ENCODE measurements at regions not wholly inside any gene's neighbourhood (a gene's known extent, or its start where the extent isn't known, plus 50 kb on each side); places are given as distances from the start of the nearest gene placed in this dataset.
"Not testable (repeated sequence)": the region's sequence is repeated elsewhere in the genome, so short reads cannot be mapped to it uniquely, and the experiment has no call there.

- DNase-seq (ENCODE audit: low read depth, low spot score), result no peak
Measured at GRCh38 chr5:34553581-34553980, 102.5 kb upstream of the RAI14 start.

DNA sequence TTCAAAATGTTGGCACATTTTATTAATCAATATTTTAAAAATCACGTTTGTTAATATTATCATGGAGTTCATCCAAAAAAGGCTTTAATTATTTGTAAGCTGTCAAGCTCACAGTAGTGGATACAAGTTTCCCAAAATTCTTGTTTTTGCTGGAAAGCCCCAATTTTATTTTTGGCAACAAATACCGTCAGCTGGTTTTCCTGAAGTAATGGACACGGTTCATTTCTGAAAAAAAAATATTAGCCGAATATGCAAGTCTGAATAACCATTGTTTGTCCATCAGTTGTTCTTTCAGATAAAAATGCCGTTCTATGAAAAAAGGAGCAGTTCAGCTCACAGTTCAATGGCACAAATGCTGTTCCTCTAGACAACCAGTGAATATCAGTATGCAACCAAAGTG lies 101.5 kb upstream of the RAI14 start:
- no peak for DNase-seq (ENCODE audit: low read depth, low spot score)

DNA sequence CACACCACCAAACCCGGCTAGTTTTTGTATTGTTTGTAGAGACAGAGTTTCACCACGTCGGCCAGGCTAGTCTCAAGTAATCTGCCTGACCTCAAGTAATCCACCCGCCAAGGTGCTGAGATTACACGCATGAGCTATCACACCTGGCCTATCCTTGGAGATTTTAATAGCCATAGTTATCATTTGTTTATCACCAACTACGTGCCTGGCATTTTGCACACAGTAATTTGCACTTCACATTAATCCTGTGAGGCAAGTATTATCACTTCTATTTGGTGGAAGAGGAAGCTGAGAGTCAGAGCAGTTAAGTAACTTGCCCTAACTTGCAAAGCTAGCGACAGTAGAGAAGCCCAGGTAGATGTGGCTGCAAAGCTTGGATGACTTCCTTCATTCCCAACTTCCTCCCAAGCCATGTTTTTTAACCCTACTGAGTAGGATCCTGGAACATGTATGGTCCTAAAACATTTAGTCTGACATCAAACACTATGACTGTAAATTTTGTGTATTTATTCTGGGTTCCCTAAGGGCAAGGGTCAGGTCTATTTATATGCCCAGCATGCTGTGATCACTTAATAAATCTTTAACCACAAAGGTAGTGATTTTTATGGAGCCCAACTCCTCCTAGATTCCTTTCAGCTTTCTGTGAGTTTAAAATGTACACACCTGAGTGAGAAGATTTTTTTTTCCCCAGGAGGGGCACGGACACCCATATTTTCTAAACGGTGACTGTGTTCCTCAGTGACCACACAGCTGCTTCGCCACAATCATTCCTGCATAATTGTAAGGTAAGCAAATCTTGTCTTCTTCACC lies 100.2 kb upstream of the RAI14 start:
- no peak for DNase-seq (ENCODE audit: low read depth, low spot score)

GRCh38 chr5:34556509-34556782 lies 99.7 kb upstream of the RAI14 start:
- DNase-seq (ENCODE audit: low read depth, low spot score), result no peak

GRCh38 chr5:34561581-34561980 lies 94.5 kb upstream of the RAI14 start:
- not testable (repeated sequence) for DNase-seq (ENCODE audit: low read depth, low spot score)

DNA sequence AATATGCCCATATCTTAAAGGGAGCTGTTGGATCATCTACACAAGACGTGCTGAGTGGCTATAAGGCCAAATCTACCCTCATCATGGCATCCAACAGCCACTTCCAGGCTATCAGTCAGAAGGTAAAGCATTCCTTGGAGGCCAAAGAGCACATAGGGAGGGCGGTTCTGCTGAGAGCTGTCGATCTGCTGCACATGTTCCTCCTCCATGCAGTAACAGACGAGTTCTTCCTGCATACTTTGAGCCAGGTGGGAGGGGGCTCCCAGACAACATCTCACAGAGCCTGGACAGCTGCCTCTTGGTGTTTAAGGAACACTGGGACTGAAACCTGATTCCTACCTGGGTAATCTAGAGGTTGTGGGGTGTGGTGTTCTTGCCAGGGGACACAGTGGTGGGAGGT lies 93.3 kb upstream of the RAI14 start:
- no peak for DNase-seq (ENCODE audit: low read depth, low spot score)

DNA sequence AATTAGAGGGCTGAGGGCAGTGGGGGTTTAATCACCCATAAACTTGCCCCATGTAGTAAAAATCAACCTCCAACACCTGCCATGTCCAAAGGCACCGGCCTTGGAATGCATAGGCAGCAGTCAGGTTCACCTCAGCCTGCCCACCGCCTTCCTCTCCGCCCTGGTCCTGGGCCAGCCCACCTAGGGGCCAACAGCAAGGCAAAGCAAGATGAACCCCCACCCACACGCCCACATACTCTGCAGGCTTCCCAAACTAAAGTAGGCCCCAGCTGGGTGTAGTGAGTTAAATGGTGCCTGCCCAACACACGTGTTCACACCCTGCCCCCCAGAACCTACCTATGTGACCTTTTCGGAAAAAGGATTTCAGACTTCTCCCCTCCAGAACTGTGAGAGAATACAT lies 92.9 kb upstream of the RAI14 start:
- DNase-seq (ENCODE audit: low read depth, low spot score), result no peak

- DNase-seq (ENCODE audit: low read depth, low spot score), result no peak
Measured at GRCh38 chr5:34563931-34564709, 92.0 kb upstream of the RAI14 start.

DNA sequence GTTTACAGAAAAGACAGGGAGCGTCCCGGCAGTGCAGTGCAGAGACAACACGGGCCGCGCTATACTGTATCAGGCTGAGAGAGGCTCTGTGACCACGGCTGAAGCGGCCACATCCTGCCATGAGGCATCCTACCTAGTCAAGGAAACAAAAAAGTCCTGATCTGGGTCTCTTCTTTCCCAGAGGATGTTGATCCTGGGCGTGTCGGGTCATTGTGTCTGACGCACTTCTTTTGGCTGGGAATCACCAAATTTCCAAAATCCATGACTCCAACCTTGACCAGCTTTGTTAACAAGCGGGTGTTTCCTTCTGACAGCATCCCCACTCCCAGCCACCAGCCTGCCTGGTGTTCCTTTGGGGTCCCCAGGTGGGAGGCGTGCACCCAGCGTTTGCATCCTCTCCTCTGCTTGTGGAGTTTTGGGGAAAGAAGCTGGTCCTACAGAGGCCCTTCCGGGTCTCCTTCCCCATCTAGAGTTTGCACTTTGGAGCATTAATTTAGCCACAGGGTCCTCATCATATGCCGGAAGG lies 91.4 kb upstream of the RAI14 start:
- DNase-seq (ENCODE audit: low read depth, low spot score), result no peak

- no peak for DNase-seq (ENCODE audit: low read depth, low spot score)
Measured at GRCh38 chr5:34570143-34570542, 86.0 kb upstream of the RAI14 start.

- DNase-seq (ENCODE audit: low read depth, low spot score), result no peak
Measured at GRCh38 chr5:34570721-34571676, 85.1 kb upstream of the RAI14 start.

GRCh38 chr5:34571677-34572041 lies 84.5 kb upstream of the RAI14 start:
- DNase-seq (ENCODE audit: low read depth, low spot score), result no peak

- DNase-seq (ENCODE audit: low read depth, low spot score), result no peak
Measured at GRCh38 chr5:34574936-34575467, 81.1 kb upstream of the RAI14 start.

DNA sequence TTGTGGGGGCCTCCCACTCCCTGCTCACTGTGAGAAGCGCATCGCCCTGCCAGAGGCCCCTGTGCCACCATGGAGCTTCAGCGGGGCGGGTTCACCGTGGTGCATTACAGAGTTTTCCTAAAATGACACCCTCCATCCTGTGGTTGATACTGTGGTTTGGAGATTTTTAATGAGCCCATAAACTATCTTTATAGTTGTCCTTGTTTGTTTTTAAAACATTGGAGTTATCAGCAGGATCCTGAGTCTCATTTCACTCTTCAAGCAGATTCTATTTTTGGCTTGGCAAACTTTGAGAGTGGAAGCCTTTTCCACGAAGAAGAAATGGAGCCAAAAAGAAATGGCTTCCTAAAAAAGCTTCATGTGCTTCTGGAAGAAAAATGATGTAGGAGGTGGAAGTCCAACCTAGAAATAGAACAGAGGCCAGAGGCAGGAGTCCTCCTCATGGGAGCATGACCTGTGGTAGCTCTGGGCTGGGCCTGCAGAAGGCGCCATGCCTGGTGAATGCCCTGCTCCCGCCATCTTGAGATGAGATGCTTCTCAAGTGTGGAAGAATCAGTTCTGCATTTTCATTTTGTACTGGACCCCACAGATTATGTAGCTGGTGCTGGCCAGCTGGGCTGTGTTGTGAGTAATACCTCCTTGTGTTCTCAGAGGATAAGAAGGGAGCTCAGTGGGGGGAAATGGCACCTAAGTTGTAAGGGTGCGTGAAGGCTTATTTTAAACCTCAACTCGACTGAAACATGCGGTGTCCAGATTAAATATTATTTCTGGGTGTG lies 79.0 kb upstream of the RAI14 start:
- no peak for DNase-seq (ENCODE audit: low read depth, low spot score)

DNA sequence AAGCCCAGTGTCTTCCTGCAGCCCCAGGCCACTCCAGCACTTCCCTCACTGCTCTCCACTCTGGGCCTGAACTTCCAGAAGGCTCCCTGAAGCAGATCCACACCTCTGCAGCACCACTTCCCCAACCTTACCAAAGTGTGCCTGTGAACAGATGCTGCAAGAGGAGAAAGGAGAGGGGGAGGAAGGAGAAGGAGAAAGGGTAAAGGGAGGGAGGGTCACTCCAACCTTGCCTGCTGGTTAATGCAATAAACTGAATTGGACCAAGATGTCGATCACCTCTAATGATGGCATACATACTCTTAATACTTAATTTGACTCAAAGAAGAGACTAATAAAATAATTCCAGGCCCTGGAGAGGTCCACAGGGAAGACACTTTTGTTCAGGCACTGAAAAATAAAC lies 77.2 kb upstream of the RAI14 start:
- DNase-seq (ENCODE audit: low read depth, low spot score), result no peak

GRCh38 chr5:34580983-34581382 lies 75.1 kb upstream of the RAI14 start:
- DNase-seq (ENCODE audit: low read depth, low spot score), result no peak

DNA sequence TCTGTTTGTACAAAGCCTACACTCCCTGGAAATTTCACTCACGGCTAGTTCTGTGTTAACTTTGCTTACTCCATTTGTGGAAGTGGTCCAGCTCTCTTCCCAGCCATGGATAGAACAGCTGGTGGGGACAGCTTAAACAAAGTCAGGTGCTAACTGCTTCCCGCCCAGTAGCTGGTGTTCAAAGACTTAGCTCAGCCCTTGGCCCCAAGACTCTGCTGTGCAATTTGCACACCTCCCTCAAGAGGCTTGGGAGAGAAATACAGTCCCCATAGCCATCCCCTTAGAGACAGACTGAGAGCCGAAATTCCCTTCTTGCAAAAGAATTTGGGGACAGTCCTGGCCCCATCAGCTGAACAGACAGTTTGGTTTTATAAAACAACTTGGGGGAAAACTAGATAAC lies 73.8 kb upstream of the RAI14 start:
- DNase-seq (ENCODE audit: low read depth, low spot score), result no peak

- no peak for DNase-seq (ENCODE audit: low read depth, low spot score)
Measured at GRCh38 chr5:34583167-34583566, 73.0 kb upstream of the RAI14 start.

GRCh38 chr5:34584165-34584564 lies 72.0 kb upstream of the RAI14 start:
- no peak for DNase-seq (ENCODE audit: low read depth, low spot score)

DNA sequence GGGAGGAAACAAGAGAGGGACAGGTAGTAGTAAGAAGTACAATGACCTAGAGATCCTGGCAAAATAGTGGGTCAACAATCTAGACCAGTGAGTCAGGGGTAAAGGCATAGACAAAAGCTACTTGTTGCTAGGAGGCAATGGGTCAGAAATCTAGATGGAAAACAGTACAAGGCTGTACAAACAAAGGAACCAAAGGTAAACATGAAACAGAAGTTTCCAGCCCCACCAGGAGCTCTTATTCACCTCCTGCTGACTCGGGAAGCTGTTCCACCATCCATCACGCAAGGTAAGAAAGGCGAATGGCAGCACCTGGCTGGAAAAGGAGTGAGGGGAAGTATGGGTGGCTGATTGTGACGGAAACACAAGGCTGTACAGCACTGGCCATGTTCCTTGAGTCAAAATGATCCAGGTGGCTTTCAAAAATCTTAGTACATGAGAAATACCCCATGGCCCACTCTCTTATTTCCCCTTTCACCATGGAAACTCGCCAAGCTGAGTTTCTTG lies 70.5 kb upstream of the RAI14 start:
- no peak for DNase-seq (ENCODE audit: low read depth, low spot score)

Measured in activated CD4-positive, CD25-positive, alpha-beta regulatory T cell treated with anti-CD3 and anti-CD28 coated beads, Interleukin-2, amount 50 U/mL, for 16 hours (primary cell).